SK-N-SH treated with all-trans-retinoic acid at 6 μM for 48 hours (cell line): ENCODE measurements at regions not wholly inside any gene's neighbourhood (a gene's known extent, or its start where the extent isn't known, plus 50 kb on each side); places are given as distances from the start of the nearest gene placed in this dataset.

Experiments used
- CREB5 ChIP-seq: fragments of 250-450 bp; sonication (Bioruptor Pico); IDR thresholded peaks from 2 replicates; pipeline ENCODE4 v1.5.1; 2020; ENCODE audit warnings: low read depth, mild to moderate bottlenecking, moderate library complexity
- POU6F1 ChIP-seq: fragments of 250-450 bp; sonication (Bioruptor Pico); IDR thresholded peaks from 2 replicates; pipeline ENCODE4 v1.8.0; 2021; ENCODE audit warnings: low read depth, mild to moderate bottlenecking, moderate library complexity, borderline replicate concordance
- PPARA ChIP-seq: fragments of 250-450 bp; sonication (Bioruptor Pico); IDR thresholded peaks from 2 replicates; pipeline ENCODE4 v1.5.0; 2020; ENCODE audit warnings: mild to moderate bottlenecking, borderline replicate concordance
- ZFP3 ChIP-seq: fragments of 250-450 bp; sonication (Bioruptor Pico); IDR thresholded peaks from 2 replicates; pipeline ENCODE4 v1.5.0; 2020; ENCODE audit warnings: mild to moderate bottlenecking, moderate library complexity
- ZNF70 ChIP-seq: fragments of 450-650 bp; formaldehyde crosslinking; IDR thresholded peaks from 2 replicates; pipeline ENCODE4 v1.5.0; 2020; ENCODE audit warnings: mild to moderate bottlenecking, moderate library complexity

- TF ChIP-seq PPARA (no peak), POU6F1 (no peak), ZNF70 (CRISPR knock-in tag) (no peak), ZFP3 (CRISPR knock-in tag) (no peak), CREB5 (CRISPR knock-in tag) (no peak)
Observed at GRCh38 chr7:70940597-70940996, 191.3 kb upstream of the GALNT17 start.
